Caki2 (cell line): ENCODE measurements at regions not wholly inside any gene's neighbourhood (a gene's known extent, or its start where the extent isn't known, plus 50 kb on each side); places are given as distances from the start of the nearest gene placed in this dataset.
"Not testable (repeated sequence)": the region's sequence is repeated elsewhere in the genome, so short reads cannot be mapped to it uniquely, and the experiment has no call there.

ENCODE experiments used
- DNase-seq: peaks from one replicate; pipeline ENCODE4 v3.0.0-alpha.2; 2015; ENCODE audit warnings: low read depth
- in situ Hi-C: cut with HindIII; loops from 2 replicates; pipeline ENCODE4 v1.10.0; 2016; ENCODE audit warnings: low sequenced_read_pairs, low pct_unique_long_range_greater_than_20kb, mixed read lengths

DNA sequence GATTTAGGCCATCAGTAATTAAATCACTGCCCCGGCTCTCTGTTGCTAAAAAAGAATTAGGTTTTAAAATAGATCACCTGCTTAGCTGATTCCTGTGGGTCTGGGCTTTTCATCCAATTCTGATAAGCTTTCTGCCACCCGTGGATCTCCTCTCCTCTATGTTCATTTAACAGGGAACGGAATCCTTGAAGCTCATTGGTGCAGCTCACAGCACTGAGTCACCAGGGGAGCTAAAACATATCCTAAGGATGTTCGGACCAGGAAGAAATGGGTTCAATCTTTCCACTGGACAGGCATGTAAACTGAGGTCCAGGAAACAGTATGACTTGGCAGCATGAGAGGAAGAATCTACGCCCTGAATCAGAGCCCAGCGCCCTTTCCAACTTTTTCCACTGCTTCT lies 267.1 kb upstream of the GRIA1 start:
- DNase-seq: no peak
- in situ Hi-C loops: no loop called here

DNA sequence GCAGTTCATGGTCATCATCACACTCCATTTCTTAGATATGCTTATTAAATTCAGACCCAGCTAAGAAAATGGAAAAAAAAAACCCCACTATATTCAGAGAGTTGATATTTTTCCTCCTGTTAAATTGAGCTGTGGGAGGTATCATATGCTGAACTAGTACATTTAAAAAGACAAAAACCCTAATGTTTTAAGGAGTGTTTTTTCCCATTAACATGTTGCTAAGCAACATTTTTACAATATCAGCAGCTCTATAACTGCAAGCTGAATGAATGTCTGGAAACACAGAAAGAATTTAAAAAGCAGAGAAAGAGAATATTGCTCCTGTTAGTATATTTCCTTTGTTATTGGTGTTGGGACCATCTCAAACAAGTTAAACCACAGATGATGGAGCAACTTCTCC lies 265.8 kb upstream of the GRIA1 start:
- in situ Hi-C loops: no loop called here

GRCh38 chr5:153233933-153234332 lies 256.5 kb upstream of the GRIA1 start:
- DNase-seq: no peak
- in situ Hi-C loops: no loop called here

More for the DNA sequence above, 265.8 kb upstream of the GRIA1 start:
- no peak for DNase-seq

GRCh38 chr5:153236319-153236718 lies 254.2 kb upstream of the GRIA1 start:
- no peak for DNase-seq
- in situ Hi-C loops: no loop called here

DNA sequence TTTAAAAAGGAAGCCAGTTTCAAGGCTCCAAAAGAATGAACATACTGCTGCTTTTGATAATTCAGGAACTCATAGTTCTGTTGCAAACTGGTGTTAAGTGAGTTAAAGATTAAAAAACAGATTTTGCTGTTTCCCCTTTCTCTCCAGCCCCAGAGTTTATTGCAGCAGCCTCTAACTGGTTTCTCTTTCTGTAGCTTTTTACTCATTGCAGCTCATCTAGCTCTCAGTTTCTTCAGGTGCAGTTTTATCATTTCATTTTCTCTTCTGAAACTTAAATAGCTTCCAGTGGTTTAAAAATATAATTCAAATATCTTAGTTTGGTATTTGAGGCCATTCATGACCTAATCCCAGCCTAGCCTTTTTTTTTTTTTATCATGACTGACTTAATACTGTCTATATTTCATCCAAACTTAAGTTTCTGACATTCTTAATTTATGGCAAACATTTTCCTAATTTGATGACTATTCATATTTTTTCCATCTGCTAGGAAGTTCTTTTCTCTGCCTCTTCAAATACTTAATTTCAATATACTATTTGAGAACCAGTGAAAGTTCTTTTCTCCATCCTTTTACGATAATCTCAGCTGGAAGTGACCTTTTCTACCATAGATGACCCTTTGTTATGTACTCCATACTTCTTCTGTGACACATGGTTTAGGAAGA lies 252.7 kb upstream of the GRIA1 start:
- no peak for DNase-seq
- in situ Hi-C loops: no loop called here

- in situ Hi-C loops: no loop called here
- no peak for DNase-seq
Observed at GRCh38 chr5:153257381-153257780, 233.1 kb upstream of the GRIA1 start.

DNA sequence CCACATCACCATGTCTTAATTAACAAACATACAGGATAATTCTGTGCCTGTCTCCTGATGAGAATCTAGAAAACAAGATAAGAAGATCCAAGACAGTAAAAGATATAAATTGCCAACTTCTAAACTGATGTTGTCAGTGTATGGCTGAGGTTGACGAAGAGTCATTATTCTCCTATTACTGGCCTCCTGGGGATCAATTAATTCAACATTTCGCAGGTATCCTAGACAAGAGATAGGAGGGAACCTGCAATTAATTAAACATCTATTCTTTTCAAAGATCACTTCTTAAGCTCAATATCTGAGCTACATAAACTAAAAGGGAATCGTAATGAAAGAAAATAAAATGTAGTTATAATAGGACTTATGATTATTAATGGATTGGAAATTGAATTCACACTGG lies 232.0 kb upstream of the GRIA1 start:
- DNase-seq: no peak
- in situ Hi-C loops: no loop called here

- in situ Hi-C loops: no loop called here
- DNase-seq: no peak
Observed at GRCh38 chr5:153267506-153267905, 223.0 kb upstream of the GRIA1 start.

DNA sequence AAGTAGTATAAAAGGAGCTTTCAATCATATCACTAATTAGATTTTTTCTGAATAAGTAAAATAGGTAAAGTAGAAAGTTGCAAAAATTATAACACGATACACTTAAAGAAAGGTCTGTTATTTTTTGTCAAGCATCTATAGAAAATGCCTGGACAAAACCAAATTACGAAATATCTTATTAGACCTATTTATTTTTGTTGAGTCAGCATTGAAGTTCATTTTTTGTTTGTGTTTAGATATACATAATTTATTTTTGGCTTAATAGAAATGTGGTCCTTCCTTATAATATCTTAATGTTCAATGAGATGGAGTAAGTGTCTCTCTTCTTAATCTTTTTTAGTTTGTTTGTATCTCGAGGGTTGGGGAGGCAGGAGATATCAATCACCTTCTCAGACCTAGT lies 214.8 kb upstream of the GRIA1 start:
- no peak for DNase-seq
- in situ Hi-C loops: no loop called here

GRCh38 chr5:153276151-153276550 lies 214.3 kb upstream of the GRIA1 start:
- in situ Hi-C loops: no loop called here
- DNase-seq: peak; percentile 8

DNA sequence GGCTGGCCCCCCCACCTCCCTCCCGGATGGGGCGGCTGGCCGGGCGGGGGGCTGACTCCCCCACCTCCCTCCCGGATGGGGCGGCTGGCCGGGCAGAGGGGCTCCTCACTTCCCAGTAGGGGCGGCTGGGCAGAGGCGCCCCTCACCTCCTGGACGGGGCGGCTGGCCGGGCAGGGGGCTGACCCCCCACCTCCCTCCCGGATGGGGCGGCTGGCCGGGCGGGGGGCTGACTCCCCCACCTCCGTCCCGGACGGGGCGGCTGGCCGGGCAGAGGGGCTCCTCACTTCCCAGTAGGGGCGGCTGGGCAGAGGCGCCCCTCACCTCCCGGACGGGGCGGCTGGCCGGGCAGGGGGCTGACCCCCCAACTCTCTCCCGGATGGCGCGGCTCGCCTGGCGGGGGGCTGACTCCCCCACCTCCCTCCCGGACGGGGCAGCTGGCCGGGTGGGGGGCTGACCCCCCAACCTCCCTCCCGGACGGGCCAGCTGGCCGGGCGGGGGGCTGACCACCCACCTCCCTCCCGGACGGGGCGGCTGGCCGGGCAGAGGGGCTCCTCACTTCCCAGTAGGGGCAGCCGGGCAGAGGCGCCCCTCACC lies 194.1 kb upstream of the GRIA1 start:
- in situ Hi-C loops, DNase-seq: not testable (repeated sequence)

DNA sequence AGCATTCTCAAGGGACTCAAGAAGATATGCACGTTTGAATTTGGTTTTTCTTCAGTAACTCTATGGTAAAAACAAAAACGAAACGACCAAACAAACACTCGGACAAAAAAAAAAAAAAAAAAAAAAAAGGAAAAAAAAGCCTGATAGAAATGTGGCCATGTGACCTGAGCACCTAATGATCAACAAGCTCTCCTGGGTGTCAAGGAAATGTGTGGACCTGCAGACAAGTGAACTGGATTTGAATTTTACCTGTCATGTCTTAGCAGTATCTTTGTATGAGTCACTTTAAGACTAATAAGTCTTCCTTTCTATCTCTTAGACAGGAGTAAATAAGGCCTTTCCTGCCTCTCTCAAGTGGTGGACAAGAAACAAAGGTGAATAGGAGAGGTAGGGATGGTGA lies 190.6 kb upstream of the GRIA1 start:
- no peak for DNase-seq
- in situ Hi-C loops: no loop called here

- in situ Hi-C loops: no loop called here
- no peak for DNase-seq
Observed at GRCh38 chr5:153308282-153308681, 182.2 kb upstream of the GRIA1 start.

DNA sequence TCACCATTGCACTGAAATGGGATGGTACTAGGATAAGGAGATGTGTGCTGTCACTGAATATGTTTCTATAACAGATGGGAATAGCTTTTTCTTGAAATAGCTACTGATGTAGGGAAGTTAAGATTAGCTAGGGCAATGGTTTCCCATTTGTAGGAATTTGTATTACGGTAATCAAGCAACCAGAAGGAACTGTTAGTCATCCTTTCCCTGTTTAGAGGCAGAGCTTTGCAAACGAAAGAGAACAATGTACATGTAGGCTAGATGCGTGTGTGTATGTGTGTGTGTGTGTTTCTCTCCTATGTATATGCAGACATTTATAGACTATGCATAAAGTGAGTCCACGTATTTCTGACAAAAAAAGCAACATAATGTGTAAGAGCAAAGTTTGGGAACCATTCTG lies 171.9 kb upstream of the GRIA1 start:
- in situ Hi-C loops: no loop called here

GRCh38 chr5:153321478-153321877 lies 169.0 kb upstream of the GRIA1 start:
- in situ Hi-C loops: no loop called here
- no peak for DNase-seq

More for the DNA sequence above, 171.9 kb upstream of the GRIA1 start:
- no peak for DNase-seq

DNA sequence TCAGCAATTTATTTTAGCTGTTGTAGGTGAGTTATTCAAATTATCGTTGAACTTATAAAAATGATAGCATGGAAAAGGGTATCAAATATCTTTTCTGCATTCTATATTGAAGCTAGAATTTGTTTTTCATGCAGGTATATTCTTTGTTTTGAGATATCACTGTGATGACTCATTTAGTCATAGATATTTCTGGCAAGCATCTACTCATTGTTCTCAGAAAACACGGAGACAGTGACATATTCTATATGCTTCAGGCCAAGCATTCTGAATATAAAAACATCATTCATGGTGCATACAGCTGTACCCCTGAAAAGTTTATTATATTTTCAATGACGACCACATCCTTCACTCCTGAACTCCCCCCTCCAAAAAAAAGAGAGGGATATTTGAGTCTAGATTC lies 150.3 kb upstream of the GRIA1 start:
- no peak for DNase-seq

DNA sequence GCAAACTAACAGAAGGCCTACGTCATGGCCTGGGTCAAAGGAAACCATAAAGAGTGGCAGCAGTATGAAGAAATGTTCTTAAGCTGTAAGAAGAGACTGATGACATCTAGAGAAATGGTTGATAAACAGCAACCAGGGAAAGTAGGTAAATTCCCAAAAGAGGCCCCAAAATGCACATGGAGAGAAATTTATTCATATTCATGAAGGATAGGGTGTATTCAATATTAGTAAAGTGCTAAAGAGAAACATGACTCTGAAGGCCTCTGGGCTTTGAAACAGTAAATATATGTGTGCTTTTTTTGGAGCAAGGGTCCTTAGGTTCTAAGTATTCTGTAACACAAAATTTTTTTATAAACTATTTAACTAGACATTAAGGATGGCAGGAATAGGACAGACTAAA lies 149.7 kb upstream of the GRIA1 start:
- DNase-seq: no peak
- in situ Hi-C loops: no loop called here

More for the DNA sequence above, 150.3 kb upstream of the GRIA1 start:
- in situ Hi-C loops: no loop called here

DNA sequence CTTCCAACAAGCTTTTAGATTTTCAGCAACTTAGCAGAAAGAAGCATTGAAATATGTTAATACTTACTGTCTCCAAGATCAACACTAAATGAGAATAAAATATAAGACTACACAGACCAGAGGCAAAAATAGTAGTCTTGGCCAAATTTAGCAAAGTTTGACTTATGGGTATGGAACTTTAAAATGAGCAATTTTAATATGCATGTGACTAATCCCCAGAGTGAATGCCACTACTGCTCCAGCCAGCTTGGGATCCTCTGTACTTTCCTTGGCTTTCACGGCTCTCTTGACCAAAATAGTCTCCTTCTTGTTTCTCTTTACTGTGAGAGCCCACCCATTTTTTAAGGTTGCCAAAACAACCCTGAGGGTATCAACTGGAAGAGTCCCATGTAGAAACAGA lies 148.0 kb upstream of the GRIA1 start:
- in situ Hi-C loops: no loop called here
- no peak for DNase-seq

- DNase-seq: no peak
- in situ Hi-C loops: no loop called here
Observed at GRCh38 chr5:153347611-153348010, 142.9 kb upstream of the GRIA1 start.

- in situ Hi-C loops: no loop called here
- DNase-seq: no peak
Observed at GRCh38 chr5:153350175-153350883, 140.1 kb upstream of the GRIA1 start.
